ENCODE measurements at regions not wholly inside any gene's neighbourhood (a gene's known extent, or its start where the extent isn't known, plus 50 kb on each side); places are given as distances from the start of the nearest gene placed in this dataset.

- TF ChIP-seq, protein P1, sequence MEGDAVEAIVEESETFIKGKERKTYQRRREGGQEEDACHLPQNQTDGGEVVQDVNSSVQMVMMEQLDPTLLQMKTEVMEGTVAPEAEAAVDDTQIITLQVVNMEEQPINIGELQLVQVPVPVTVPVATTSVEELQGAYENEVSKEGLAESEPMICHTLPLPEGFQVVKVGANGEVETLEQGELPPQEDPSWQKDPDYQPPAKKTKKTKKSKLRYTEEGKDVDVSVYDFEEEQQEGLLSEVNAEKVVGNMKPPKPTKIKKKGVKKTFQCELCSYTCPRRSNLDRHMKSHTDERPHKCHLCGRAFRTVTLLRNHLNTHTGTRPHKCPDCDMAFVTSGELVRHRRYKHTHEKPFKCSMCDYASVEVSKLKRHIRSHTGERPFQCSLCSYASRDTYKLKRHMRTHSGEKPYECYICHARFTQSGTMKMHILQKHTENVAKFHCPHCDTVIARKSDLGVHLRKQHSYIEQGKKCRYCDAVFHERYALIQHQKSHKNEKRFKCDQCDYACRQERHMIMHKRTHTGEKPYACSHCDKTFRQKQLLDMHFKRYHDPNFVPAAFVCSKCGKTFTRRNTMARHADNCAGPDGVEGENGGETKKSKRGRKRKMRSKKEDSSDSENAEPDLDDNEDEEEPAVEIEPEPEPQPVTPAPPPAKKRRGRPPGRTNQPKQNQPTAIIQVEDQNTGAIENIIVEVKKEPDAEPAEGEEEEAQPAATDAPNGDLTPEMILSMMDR (IDR thresholded peaks at IDR 0.05; ENCODE audit: poor library complexity, severe bottlenecking), result no peak
- TF ChIP-seq POLR2AphosphoS5 (IDR thresholded peaks at IDR 0.05) (no peak), TAF1 (IDR thresholded peaks at IDR 0.05; ENCODE audit: low read depth) (no peak), SMC3 (conservative IDR thresholded peaks at IDR 0.05; ENCODE audit: poor library complexity) (no peak), EP300 (conservative IDR thresholded peaks at IDR 0.05; ENCODE audit: poor library complexity, severe bottlenecking) (no peak), EZH2 (IDR thresholded peaks at IDR 0.05; ENCODE audit: borderline replicate concordance, insufficient read depth, low read length, poor library complexity, severe bottlenecking) (no peak), RAD21 (conservative IDR thresholded peaks at IDR 0.05) (no peak), MXI1 (conservative IDR thresholded peaks at IDR 0.05; ENCODE audit: poor library complexity, severe bottlenecking) (no peak)
- TF ChIP-seq, protein P2, sequence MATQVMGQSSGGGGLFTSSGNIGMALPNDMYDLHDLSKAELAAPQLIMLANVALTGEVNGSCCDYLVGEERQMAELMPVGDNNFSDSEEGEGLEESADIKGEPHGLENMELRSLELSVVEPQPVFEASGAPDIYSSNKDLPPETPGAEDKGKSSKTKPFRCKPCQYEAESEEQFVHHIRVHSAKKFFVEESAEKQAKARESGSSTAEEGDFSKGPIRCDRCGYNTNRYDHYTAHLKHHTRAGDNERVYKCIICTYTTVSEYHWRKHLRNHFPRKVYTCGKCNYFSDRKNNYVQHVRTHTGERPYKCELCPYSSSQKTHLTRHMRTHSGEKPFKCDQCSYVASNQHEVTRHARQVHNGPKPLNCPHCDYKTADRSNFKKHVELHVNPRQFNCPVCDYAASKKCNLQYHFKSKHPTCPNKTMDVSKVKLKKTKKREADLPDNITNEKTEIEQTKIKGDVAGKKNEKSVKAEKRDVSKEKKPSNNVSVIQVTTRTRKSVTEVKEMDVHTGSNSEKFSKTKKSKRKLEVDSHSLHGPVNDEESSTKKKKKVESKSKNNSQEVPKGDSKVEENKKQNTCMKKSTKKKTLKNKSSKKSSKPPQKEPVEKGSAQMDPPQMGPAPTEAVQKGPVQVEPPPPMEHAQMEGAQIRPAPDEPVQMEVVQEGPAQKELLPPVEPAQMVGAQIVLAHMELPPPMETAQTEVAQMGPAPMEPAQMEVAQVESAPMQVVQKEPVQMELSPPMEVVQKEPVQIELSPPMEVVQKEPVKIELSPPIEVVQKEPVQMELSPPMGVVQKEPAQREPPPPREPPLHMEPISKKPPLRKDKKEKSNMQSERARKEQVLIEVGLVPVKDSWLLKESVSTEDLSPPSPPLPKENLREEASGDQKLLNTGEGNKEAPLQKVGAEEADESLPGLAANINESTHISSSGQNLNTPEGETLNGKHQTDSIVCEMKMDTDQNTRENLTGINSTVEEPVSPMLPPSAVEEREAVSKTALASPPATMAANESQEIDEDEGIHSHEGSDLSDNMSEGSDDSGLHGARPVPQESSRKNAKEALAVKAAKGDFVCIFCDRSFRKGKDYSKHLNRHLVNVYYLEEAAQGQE (IDR thresholded peaks at IDR 0.05; ENCODE audit: borderline replicate concordance), result no peak
These were observed 502.3 kb downstream of the NUF2 start for GRCh38 chr1:163824006-163824405.

Data from neural cell (in vitro differentiated cells).